HEK293 (cell line): ENCODE measurements at regions not wholly inside any gene's neighbourhood (a gene's known extent, or its start where the extent isn't known, plus 50 kb on each side); places are given as distances from the start of the nearest gene placed in this dataset.

Experiments
- BCL11A ChIP-seq: fragments of 450-650 bp; formaldehyde crosslinking; IDR thresholded peaks from 2 replicates; pipeline ENCODE4 v1.5.1; 2016; ENCODE audit warnings: low read depth, missing biosample characterization, missing genetic modification characterization
- CTCF ChIP-seq: fragments of 450-650 bp; formaldehyde crosslinking; IDR thresholded peaks from 2 replicates; pipeline ENCODE4 v1.5.1; 2016; ENCODE audit warnings: missing biosample characterization, missing genetic modification characterization
- KLF16 ChIP-seq: fragments of 450-650 bp; formaldehyde crosslinking; IDR thresholded peaks from 2 replicates; pipeline ENCODE4 v1.5.1; 2017; ENCODE audit warnings: missing biosample characterization, missing genetic modification characterization
- KLF8 ChIP-seq: fragments of 450-650 bp; formaldehyde crosslinking; IDR thresholded peaks from 2 replicates; pipeline ENCODE4 v1.5.1; 2016; ENCODE audit warnings: missing biosample characterization, missing genetic modification characterization
- REST ChIP-seq: fragments of 450-650 bp; formaldehyde crosslinking; IDR thresholded peaks from 2 replicates; pipeline ENCODE4 v1.5.1; 2016; ENCODE audit warnings: missing biosample characterization, missing genetic modification characterization
- ZNF549 ChIP-seq: fragments of 450-650 bp; IDR thresholded peaks from 2 replicates; pipeline ENCODE4 v1.5.1; 2018; ENCODE audit warnings: missing biosample characterization, missing genetic modification characterization, mild to moderate bottlenecking, inconsistent platforms, moderate library complexity

GRCh38 chr6:113102761-113103160 is 754.4 kb upstream of the MARCKS start:
- TF ChIP-seq KLF8 (tag by site-specific recombination) = no peak
- TF ChIP-seq KLF16 = no peak
- TF ChIP-seq ZNF549 (tag by site-specific recombination) = no peak
- TF ChIP-seq CTCF (tag by site-specific recombination) = no peak
- no peak for TF ChIP-seq REST (tag by site-specific recombination)
- no peak for TF ChIP-seq BCL11A
